ENCODE measurements at regions not wholly inside any gene's neighbourhood (a gene's known extent, or its start where the extent isn't known, plus 50 kb on each side); places are given as distances from the start of the nearest gene placed in this dataset.

DNA sequence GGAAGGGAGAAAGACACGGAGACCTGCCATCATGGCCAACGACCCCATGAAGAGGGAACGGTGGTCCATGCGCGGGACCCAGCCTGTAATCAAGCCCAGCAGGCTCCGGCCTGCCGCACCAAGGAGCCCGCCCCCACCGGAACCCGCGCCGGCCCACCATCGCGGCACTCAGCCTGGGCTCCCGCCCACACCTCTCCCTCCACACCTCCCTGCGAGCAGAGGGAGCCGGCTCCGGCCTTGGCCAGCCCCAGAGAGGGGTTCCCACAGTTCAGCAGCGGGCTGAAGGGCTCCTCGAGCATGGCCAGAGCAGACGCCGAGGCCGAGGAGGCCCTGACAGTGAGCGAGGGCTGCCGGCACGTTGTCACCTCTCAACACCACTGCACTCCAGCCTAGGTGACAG, 1302.8 kb upstream of the CNTN5 start:
- Histone ChIP-seq H3K27me3 (ENCODE audit: control insufficient read depth in 3 of 3, insufficient read depth in 3 of 3, low read length in 3 of 3) (no peaks in the 10 kb centered on the region), H3K9me3 (ENCODE audit: control insufficient read depth in 2 of 2, insufficient read depth in 1 of 2, low read depth in 1 of 2, low read length in 1 of 2) (peaks cover 0 to 9% of the 10 kb centered on the region in 2 donors), H3K4me3 (ENCODE audit: low read depth in 1 of 3, low read length in 3 of 3) (no peak overlapping the region), H3K4me1 (ENCODE audit: control insufficient read depth in 3 of 3, insufficient read depth in 2 of 3, low read depth in 1 of 3, low read length in 2 of 3) (no peaks in the 10 kb centered on the region), H3K27ac (ENCODE audit: low read depth in 1 of 3, low read length in 2 of 3) (no peak overlapping the region), H3K36me3 (ENCODE audit: control insufficient read depth in 3 of 3, insufficient read depth in 2 of 3, low read depth in 1 of 3, low read length in 3 of 3) (no peaks in the 10 kb centered on the region)
- no peak for FAIRE-seq
- DNase-seq = no peak
- 88 to 96% (median 94%) methylated on average over 17 to 26 of the region's 26 CpGs for WGBS, 3 donors

DNA sequence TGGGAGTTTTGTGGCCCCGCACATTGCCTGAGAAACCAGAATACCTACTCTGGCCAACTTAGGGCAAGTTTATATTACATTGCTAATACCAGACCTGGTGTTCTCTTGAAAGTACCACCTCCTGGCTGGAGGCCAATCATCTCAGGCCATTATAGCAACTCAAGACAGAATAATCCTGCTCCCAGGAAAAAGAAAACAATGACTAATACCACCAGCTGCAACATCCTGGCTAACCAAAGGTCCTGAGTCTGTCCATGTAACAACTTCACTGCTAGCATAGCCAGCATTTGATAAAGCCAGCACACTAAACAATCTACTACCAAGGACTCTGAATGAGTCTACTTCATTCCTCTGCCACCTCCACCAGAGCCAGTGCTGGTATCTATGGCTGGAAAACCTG, 1298.7 kb upstream of the CNTN5 start:
- no peak overlapping the region for H3K27ac ChIP-seq (ENCODE audit: low read depth in 1 of 3, low read length in 2 of 3)
- H3K4me1 ChIP-seq (ENCODE audit: control insufficient read depth in 3 of 3, insufficient read depth in 2 of 3, low read depth in 1 of 3, low read length in 2 of 3) = no peaks in the 10 kb centered on the region
- H3K27me3 ChIP-seq (ENCODE audit: control insufficient read depth in 3 of 3, insufficient read depth in 3 of 3, low read length in 3 of 3) = no peaks in the 10 kb centered on the region
- H3K36me3 ChIP-seq (ENCODE audit: control insufficient read depth in 3 of 3, insufficient read depth in 2 of 3, low read depth in 1 of 3, low read length in 3 of 3) = no peaks in the 10 kb centered on the region
- FAIRE-seq = no peak
- WGBS, 3 donors = 85 to 100% (median 94%) methylated on average over 1 of the region's 1 CpG
- no peak for DNase-seq
- no peak overlapping the region for H3K4me3 ChIP-seq (ENCODE audit: low read depth in 1 of 3, low read length in 3 of 3)
- H3K9me3 ChIP-seq (ENCODE audit: control insufficient read depth in 2 of 2, insufficient read depth in 1 of 2, low read depth in 1 of 2, low read length in 1 of 2) = peaks cover 0 to 9% of the 10 kb centered on the region in 2 donors

DNA sequence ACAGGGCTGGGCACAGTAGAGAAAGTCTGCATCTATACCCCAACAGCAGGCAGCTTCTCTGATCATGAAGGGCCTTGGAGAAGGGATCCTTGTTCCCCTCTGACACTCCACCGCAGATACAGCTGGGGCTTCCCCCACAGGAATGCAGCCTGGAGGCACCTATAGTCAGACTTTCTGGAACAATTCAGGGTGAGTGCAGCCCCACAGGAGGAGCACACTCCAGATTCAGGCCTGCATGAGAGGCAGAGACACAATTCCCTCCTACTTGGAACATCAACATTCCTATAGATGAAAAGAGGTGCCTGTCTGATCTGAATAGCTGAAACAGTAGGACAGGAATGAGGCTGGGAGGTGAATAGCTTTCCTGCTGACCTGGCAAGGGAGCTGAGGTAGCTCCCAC, 1298.0 kb upstream of the CNTN5 start:
- DNase-seq (no peak), FAIRE-seq (no peak)
- H3K4me1 ChIP-seq (ENCODE audit: control insufficient read depth in 3 of 3, insufficient read depth in 2 of 3, low read depth in 1 of 3, low read length in 2 of 3) = no peaks in the 10 kb centered on the region
- no peak overlapping the region for H3K4me3 ChIP-seq (ENCODE audit: low read depth in 1 of 3, low read length in 3 of 3)
- no peaks in the 10 kb centered on the region for H3K36me3 ChIP-seq (ENCODE audit: control insufficient read depth in 3 of 3, insufficient read depth in 2 of 3, low read depth in 1 of 3, low read length in 3 of 3)
- peaks cover 0 to 6% of the 10 kb centered on the region in 2 donors for H3K9me3 ChIP-seq (ENCODE audit: control insufficient read depth in 2 of 2, insufficient read depth in 1 of 2, low read depth in 1 of 2, low read length in 1 of 2)
- WGBS, 3 donors = 88 to 96% (median 91%) methylated on average over 1 of the region's 1 CpG
- no peaks in the 10 kb centered on the region for H3K27me3 ChIP-seq (ENCODE audit: control insufficient read depth in 3 of 3, insufficient read depth in 3 of 3, low read length in 3 of 3)
- H3K27ac ChIP-seq (ENCODE audit: low read depth in 1 of 3, low read length in 2 of 3) = no peak overlapping the region

DNA sequence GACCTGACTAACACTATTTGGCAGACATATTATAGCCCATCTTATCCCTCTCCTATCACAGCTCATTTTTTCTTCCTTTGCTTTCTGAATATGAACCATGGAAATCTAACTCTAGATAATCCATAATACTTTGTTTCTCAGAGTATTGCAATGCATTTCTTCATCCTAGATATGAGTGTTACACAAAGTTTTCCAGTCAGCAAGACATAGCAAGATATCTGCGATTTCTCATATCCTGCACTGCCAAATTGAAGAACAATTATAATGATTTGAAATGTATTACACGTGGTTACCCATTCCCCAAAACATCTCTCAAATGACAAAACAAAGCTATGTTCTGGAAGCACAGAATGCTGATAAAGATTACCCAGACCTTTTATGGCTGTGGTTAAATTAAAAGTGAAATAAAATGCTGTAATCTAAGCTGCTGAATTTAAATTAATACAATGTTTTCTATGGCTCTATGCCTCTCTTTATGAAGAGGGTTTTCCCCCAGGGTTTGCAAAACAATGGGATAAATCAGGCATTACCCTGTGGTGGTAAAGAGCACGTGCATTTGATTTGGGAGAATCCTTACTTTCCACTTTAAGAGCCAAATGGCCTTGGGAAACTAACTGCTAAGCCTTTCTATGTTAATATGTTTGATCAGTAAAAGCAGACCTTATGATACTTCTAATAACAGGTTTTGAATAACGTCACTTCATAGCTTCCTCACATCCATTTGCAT, 1291.0 kb upstream of the CNTN5 start:
- H3K27me3 ChIP-seq (ENCODE audit: control insufficient read depth in 3 of 3, insufficient read depth in 3 of 3, low read length in 3 of 3) = no peaks in the 10 kb centered on the region
- H3K9me3 ChIP-seq (ENCODE audit: control insufficient read depth in 2 of 2, insufficient read depth in 1 of 2, low read depth in 1 of 2, low read length in 1 of 2) = no peaks in the 10 kb centered on the region
- H3K27ac ChIP-seq (ENCODE audit: low read depth in 1 of 3, low read length in 2 of 3) = no peak overlapping the region
- DNase-seq (no peak), FAIRE-seq (no peak)
- H3K4me1 ChIP-seq (ENCODE audit: control insufficient read depth in 3 of 3, insufficient read depth in 2 of 3, low read depth in 1 of 3, low read length in 2 of 3) = no peaks in the 10 kb centered on the region
- no peak overlapping the region for H3K4me3 ChIP-seq (ENCODE audit: low read depth in 1 of 3, low read length in 3 of 3)
- no peaks in the 10 kb centered on the region for H3K36me3 ChIP-seq (ENCODE audit: control insufficient read depth in 3 of 3, insufficient read depth in 2 of 3, low read depth in 1 of 3, low read length in 3 of 3)
- 49 to 64% (median 53%) methylated on average over 4 of the region's 4 CpGs for WGBS, 3 donors

DNA sequence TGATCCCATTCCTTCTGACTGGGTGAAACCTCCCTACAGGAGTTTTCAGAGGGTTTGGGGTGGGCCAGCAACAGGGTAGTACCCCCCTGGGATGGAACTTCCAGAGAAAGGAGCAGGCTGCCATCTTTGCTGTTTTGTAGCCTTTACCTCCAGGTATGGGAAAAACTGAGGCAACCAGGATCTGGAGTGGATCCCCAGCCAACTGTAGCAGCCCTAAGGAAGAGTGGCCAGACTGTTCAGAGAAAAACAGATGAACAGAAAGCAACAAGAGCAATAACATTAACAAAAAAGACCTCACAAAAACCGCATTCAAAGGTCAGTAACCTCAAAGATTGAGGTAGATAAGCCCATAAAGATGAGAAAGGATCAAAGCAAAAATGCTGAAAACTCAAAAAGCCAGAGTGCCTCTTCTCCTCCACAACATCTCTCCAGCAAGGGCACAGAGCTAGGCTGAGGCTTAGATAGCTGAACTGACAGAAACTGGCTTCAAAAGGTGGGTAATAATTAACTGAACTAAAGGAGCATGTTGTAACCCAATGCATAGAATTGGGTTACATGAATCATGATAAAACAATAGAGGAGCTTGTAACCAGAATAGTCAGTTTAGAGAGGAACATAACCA, 1288.6 kb upstream of the CNTN5 start:
- H3K27ac ChIP-seq (ENCODE audit: low read depth in 1 of 3, low read length in 2 of 3) = no peak overlapping the region
- H3K36me3 ChIP-seq (ENCODE audit: control insufficient read depth in 3 of 3, insufficient read depth in 2 of 3, low read depth in 1 of 3, low read length in 3 of 3) = no peaks in the 10 kb centered on the region
- no peaks in the 10 kb centered on the region for H3K9me3 ChIP-seq (ENCODE audit: control insufficient read depth in 2 of 2, insufficient read depth in 1 of 2, low read depth in 1 of 2, low read length in 1 of 2)
- H3K4me3 ChIP-seq (ENCODE audit: low read depth in 1 of 3, low read length in 3 of 3) = no peak overlapping the region
- H3K4me1 ChIP-seq (ENCODE audit: control insufficient read depth in 3 of 3, insufficient read depth in 2 of 3, low read depth in 1 of 3, low read length in 2 of 3) = no peaks in the 10 kb centered on the region
- no peak for FAIRE-seq
- no peak for DNase-seq
- 24 to 58% (median 35%) methylated on average over 1 of the region's 1 CpG for WGBS, 3 donors
- H3K27me3 ChIP-seq (ENCODE audit: control insufficient read depth in 3 of 3, insufficient read depth in 3 of 3, low read length in 3 of 3) = no peaks in the 10 kb centered on the region

DNA sequence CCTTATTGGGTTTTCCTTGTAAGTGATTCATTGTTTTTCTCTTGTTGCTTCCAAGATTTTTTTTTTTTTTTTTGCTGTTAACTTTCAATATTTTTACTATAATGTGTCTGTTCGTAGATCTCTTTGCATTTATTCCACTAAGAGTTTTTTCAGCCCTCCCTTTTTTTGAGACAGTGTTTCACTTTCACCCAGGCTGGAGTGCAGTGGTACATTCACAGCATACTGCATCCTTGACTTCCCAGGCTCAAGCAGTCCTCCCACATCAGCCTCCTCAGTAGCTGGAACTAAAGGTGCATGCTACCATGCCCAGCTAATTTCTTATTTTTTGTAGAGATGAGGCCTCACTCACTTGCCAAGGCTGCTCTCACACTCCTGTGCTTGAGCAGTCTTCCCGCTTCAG, 1282.0 kb upstream of the CNTN5 start:
- FAIRE-seq (no peak), DNase-seq (no peak)
- Histone ChIP-seq H3K4me1 (ENCODE audit: control insufficient read depth in 3 of 3, insufficient read depth in 2 of 3, low read depth in 1 of 3, low read length in 2 of 3) (no peaks in the 10 kb centered on the region), H3K27me3 (ENCODE audit: control insufficient read depth in 3 of 3, insufficient read depth in 3 of 3, low read length in 3 of 3) (no peaks in the 10 kb centered on the region), H3K27ac (ENCODE audit: low read depth in 1 of 3, low read length in 2 of 3) (no peak overlapping the region), H3K4me3 (ENCODE audit: low read depth in 1 of 3, low read length in 3 of 3) (no peak overlapping the region), H3K9me3 (ENCODE audit: control insufficient read depth in 2 of 2, insufficient read depth in 1 of 2, low read depth in 1 of 2, low read length in 1 of 2) (peaks cover 0 to 6% of the 10 kb centered on the region in 2 donors), H3K36me3 (ENCODE audit: control insufficient read depth in 3 of 3, insufficient read depth in 2 of 3, low read depth in 1 of 3, low read length in 3 of 3) (no peaks in the 10 kb centered on the region)
- whole genome bisulfite sequencing, 3 donors = 74 to 80% (median 80%) methylated on average over 2 of the region's 2 CpGs

DNA sequence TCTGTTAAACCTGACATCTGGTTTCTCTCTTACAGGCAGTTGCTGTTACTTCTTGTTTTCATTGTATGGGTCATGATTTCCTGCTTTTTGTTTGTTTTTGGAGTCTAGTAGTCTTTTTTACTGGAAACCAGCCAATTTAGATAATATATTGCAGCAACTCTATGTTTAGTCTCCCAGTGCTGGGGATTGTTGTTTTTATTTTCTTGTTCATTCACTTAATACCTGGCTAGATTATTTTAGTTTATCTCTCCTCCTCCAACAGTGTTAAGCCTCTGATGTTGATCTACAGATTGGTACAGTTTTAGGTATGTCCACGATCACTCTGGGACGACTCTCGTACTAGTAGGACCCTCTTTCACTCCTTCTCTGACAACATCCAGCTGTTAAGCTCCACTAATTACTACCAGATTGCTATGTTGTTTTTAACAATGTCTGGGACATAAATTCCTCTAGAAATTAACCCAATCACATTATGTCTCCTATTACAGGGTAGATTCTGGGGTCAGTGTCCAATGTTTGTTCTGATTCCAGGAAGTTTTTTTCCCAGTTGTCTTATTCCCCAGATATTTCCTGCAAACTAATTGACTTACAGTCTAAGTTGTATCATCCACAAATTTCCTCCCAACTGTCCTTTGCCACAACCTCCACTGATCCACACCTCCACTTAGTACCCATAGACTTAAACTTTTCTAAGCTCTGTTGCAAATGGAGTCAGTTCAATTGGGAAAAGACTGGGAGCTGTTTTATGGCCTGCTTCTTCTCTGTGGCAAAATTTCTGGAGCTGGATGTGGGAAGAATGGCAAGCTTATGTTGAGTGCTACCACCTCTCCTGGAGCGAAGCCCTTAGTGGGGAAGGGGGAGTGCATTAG, 1280.6 kb upstream of the CNTN5 start:
- H3K36me3 ChIP-seq (ENCODE audit: control insufficient read depth in 3 of 3, insufficient read depth in 2 of 3, low read depth in 1 of 3, low read length in 3 of 3) = no peaks in the 10 kb centered on the region
- H3K4me3 ChIP-seq (ENCODE audit: low read depth in 1 of 3, low read length in 3 of 3) = no peak overlapping the region
- peak overlapping the region in 1 of 3 donors; percentile 4 for H3K27ac ChIP-seq (ENCODE audit: low read depth in 1 of 3, low read length in 2 of 3)
- H3K27me3 ChIP-seq (ENCODE audit: control insufficient read depth in 3 of 3, insufficient read depth in 3 of 3, low read length in 3 of 3) = no peaks in the 10 kb centered on the region
- peaks cover 0 to 9% of the 10 kb centered on the region in 2 donors for H3K9me3 ChIP-seq (ENCODE audit: control insufficient read depth in 2 of 2, insufficient read depth in 1 of 2, low read depth in 1 of 2, low read length in 1 of 2)
- FAIRE-seq = no peak
- H3K4me1 ChIP-seq (ENCODE audit: control insufficient read depth in 3 of 3, insufficient read depth in 2 of 3, low read depth in 1 of 3, low read length in 2 of 3) = no peaks in the 10 kb centered on the region
- DNase-seq = peak in 1 of 2 donors; percentile 9
- 57 to 82% (median 68%) methylated on average over 4 of the region's 4 CpGs for WGBS, 3 donors

DNA sequence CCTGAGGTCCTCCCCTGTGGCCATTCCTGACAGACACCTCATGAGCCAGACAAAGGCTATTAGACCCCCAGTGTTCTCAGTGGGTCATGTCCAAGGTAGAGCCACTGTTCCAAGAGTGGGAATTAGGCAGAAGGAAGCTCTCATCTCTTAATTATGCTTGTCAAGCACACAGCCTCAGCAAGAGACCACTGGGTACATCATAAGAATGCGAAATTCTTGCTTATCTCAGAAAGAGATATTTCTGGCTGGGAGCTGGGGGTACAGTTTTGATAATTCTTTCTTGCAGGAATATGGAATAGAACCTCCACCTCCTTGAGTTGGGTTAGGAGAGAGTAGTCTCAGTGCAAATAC, 1280.0 kb upstream of the CNTN5 start:
- Histone ChIP-seq H3K4me1 (ENCODE audit: control insufficient read depth in 3 of 3, insufficient read depth in 2 of 3, low read depth in 1 of 3, low read length in 2 of 3) (no peaks in the 10 kb centered on the region), H3K4me3 (ENCODE audit: low read depth in 1 of 3, low read length in 3 of 3) (no peak overlapping the region), H3K36me3 (ENCODE audit: control insufficient read depth in 3 of 3, insufficient read depth in 2 of 3, low read depth in 1 of 3, low read length in 3 of 3) (no peaks in the 10 kb centered on the region), H3K27me3 (ENCODE audit: control insufficient read depth in 3 of 3, insufficient read depth in 3 of 3, low read length in 3 of 3) (no peaks in the 10 kb centered on the region), H3K9me3 (ENCODE audit: control insufficient read depth in 2 of 2, insufficient read depth in 1 of 2, low read depth in 1 of 2, low read length in 1 of 2) (peaks cover 0 to 10% of the 10 kb centered on the region in 2 donors), H3K27ac (ENCODE audit: low read depth in 1 of 3, low read length in 2 of 3) (peak overlapping the region in 1 of 3 donors; percentile 4)
- DNase-seq (no peak), FAIRE-seq (no peak)
- WGBS, 3 donors = 71 to 85% (median 72%) methylated on average over 1 of the region's 1 CpG
